Brain microvascular endothelial cell (primary cell): ENCODE measurements at regions not wholly inside any gene's neighbourhood (a gene's known extent, or its start where the extent isn't known, plus 50 kb on each side); places are given as distances from the start of the nearest gene placed in this dataset.

Experiments
- DNase-seq: peaks from one replicate; pipeline ENCODE4 v3.0.0-alpha.2; 2020
- H3K27ac ChIP-seq: fragments of 250-450 bp; sonication (Bioruptor Pico); 2 replicates; pipeline ENCODE4 v1.5.1; 2020; ENCODE audit warnings: mild to moderate bottlenecking, moderate library complexity
- H3K27me3 ChIP-seq: fragments of 250-450 bp; sonication (Bioruptor Pico); replicated peaks from 2 replicates; pipeline ENCODE4 v1.5.1; 2020; ENCODE audit warnings: mild to moderate bottlenecking
- H3K36me3 ChIP-seq: fragments of 250-450 bp; sonication (Bioruptor Pico); replicated peaks from 2 replicates; pipeline ENCODE4 v1.5.1; 2020; ENCODE audit warnings: mild to moderate bottlenecking
- H3K4me3 ChIP-seq: 2 replicates; pipeline ENCODE4 v1.5.1; 2011; ENCODE audit warnings: low read depth, mild to moderate bottlenecking, control low read depth, low read length, moderate library complexity
- CTCF ChIP-seq: IDR thresholded peaks from 2 replicates; pipeline ENCODE4 v1.5.1; 2011; ENCODE audit warnings: low read depth, mild to moderate bottlenecking, moderate library complexity, low read length, control low read depth, inconsistent platforms; ENCODE audit errors: missing control alignments
- in situ Hi-C: cut with HindIII; loops from 2 replicates; pipeline ENCODE4 v1.10.0; 2017; ENCODE audit warnings: low sequenced_read_pairs, low pct_ligation_motif_present

- no peak for DNase-seq
- Histone ChIP-seq H3K27ac (no peak overlapping the region), H3K36me3 (no peaks in the 10 kb centered on the region), H3K27me3 (no peaks in the 10 kb centered on the region), H3K4me3 (no peak overlapping the region)
- in situ Hi-C loops: no loop called here
- TF ChIP-seq CTCF: no peak
Observed at GRCh38 chr2:83786140-83786539, 672.9 kb downstream of the SUCLG1 start.

- no peak for DNase-seq
- Histone ChIP-seq H3K27me3 (no peaks in the 10 kb centered on the region), H3K4me3 (no peak overlapping the region), H3K27ac (no peak overlapping the region), H3K36me3 (no peaks in the 10 kb centered on the region)
- in situ Hi-C loops: no loop called here
- TF ChIP-seq CTCF: no peak
Observed at GRCh38 chr2:83784947-83785346, 674.1 kb downstream of the SUCLG1 start.

GRCh38 chr2:83784315-83784714 lies 674.8 kb downstream of the SUCLG1 start:
- no peak for DNase-seq
- Histone ChIP-seq H3K27ac (no peak overlapping the region), H3K4me3 (no peak overlapping the region), H3K27me3 (no peaks in the 10 kb centered on the region), H3K36me3 (no peaks in the 10 kb centered on the region)
- no peak for TF ChIP-seq CTCF
- in situ Hi-C loops: no loop called here

- Histone ChIP-seq H3K27ac (no peak overlapping the region), H3K36me3 (no peaks in the 10 kb centered on the region), H3K27me3 (no peaks in the 10 kb centered on the region), H3K4me3 (no peak overlapping the region)
- DNase-seq: no peak
- in situ Hi-C loops: no loop called here
- no peak for TF ChIP-seq CTCF
Observed at GRCh38 chr2:83782122-83782521, 677.0 kb downstream of the SUCLG1 start.

- Histone ChIP-seq H3K36me3 (no peaks in the 10 kb centered on the region), H3K27ac (no peak overlapping the region), H3K4me3 (no peak overlapping the region), H3K27me3 (no peaks in the 10 kb centered on the region)
- TF ChIP-seq CTCF: no peak
- DNase-seq: no peak
- in situ Hi-C loops: no loop called here
Observed at GRCh38 chr2:83764447-83765005, 694.6 kb downstream of the SUCLG1 start.

- no peak overlapping the region for H3K27ac ChIP-seq
- no peak for DNase-seq
- H3K27me3 ChIP-seq: no peaks in the 10 kb centered on the region
- TF ChIP-seq CTCF: no peak
- no peak overlapping the region for H3K4me3 ChIP-seq
- no peaks in the 10 kb centered on the region for H3K36me3 ChIP-seq
- in situ Hi-C loops: no loop called here
Observed at GRCh38 chr2:83757329-83757728, 701.8 kb downstream of the SUCLG1 start.
